Keratinocyte (primary cell): ENCODE measurements at regions not wholly inside any gene's neighbourhood (a gene's known extent, or its start where the extent isn't known, plus 50 kb on each side); places are given as distances from the start of the nearest gene placed in this dataset.

Experiments used
- DNase-seq: peaks from one replicate; pipeline ENCODE4 v3.0.0-alpha.2; 2011; ENCODE audit warnings: low read depth, missing footprints, low spot score
- FAIRE-seq: peaks from 2 replicates; lab custom pipeline; 2011; peaks lifted over from hg19 to GRCh38; lab: Jason Lieb, UNC
- H2AFZ ChIP-seq: 2 replicates; pipeline ENCODE4 v1.6.0; 2012; ENCODE audit warnings: low read length, control low read depth, inconsistent platforms; ENCODE audit not compliant: control insufficient read depth
- H3K27ac ChIP-seq: 2 replicates; pipeline ENCODE4 v1.5.1; 2011; ENCODE audit warnings: low read length; ENCODE audit not compliant: control insufficient read depth, insufficient read depth
- H3K27me3 ChIP-seq: 3 replicates; pipeline ENCODE4 v1.6.0; 2011; ENCODE audit warnings: low read length; ENCODE audit not compliant: control insufficient read depth, insufficient read depth; ENCODE audit errors: extremely low read depth
- H3K36me3 ChIP-seq, 2 experiments: 2 replicates in 1 of 2; 3 replicates in 1 of 2; pipeline ENCODE4 v1.5.1; 2011; ENCODE audit warnings: low read length in 2 of 2, mild to moderate bottlenecking in 1 of 2; ENCODE audit not compliant: control insufficient read depth in 2 of 2, insufficient read depth in 2 of 2; ENCODE audit errors: extremely low read depth in 1 of 2
- H3K4me1 ChIP-seq: 3 replicates; pipeline ENCODE4 v1.5.1; 2011; ENCODE audit warnings: low read length; ENCODE audit not compliant: control insufficient read depth, insufficient read depth; ENCODE audit errors: extremely low read depth
- H3K4me2 ChIP-seq: 3 replicates; pipeline ENCODE4 v1.6.0; 2011; ENCODE audit warnings: low read depth, low read length; ENCODE audit not compliant: control insufficient read depth, insufficient read depth; ENCODE audit errors: extremely low read depth
- H3K4me3 ChIP-seq, 3 experiments: fragments of 200-600 bp in 1 of 3; sonication (generic) in 1 of 3; 2 replicates in 2 of 3; 3 replicates in 1 of 3; pipeline ENCODE4 v1.5.1; 2011 to 2016; ENCODE audit warnings: low read length in 3 of 3, mild to moderate bottlenecking in 3 of 3, control low read depth in 2 of 3, inconsistent platforms in 1 of 3, low read depth in 1 of 3, mixed read lengths in 1 of 3, mixed run types in 1 of 3, moderate library complexity in 1 of 3; ENCODE audit not compliant: control insufficient read depth in 2 of 3, insufficient read depth in 2 of 3; ENCODE audit errors: extremely low read depth in 1 of 3
- H3K79me2 ChIP-seq: 2 replicates; pipeline ENCODE4 v1.6.0; 2012; ENCODE audit warnings: low read length; ENCODE audit not compliant: control insufficient read depth, insufficient read depth
- H3K9ac ChIP-seq: 3 replicates; pipeline ENCODE4 v1.6.0; 2011; ENCODE audit warnings: low read length; ENCODE audit not compliant: control insufficient read depth, insufficient read depth; ENCODE audit errors: extremely low read depth
- H3K9me1 ChIP-seq: 3 replicates; pipeline ENCODE4 v1.6.0; 2011; ENCODE audit warnings: low read length; ENCODE audit not compliant: control insufficient read depth, insufficient read depth; ENCODE audit errors: extremely low read depth
- H3K9me3 ChIP-seq: 2 replicates; pipeline ENCODE4 v1.5.1; 2012; ENCODE audit warnings: low read depth, low read length; ENCODE audit not compliant: control insufficient read depth
- H4K20me1 ChIP-seq: 3 replicates; pipeline ENCODE4 v1.6.0; 2011; ENCODE audit warnings: low read length; ENCODE audit not compliant: control insufficient read depth, insufficient read depth; ENCODE audit errors: extremely low read depth
- CTCF ChIP-seq, 3 experiments: IDR thresholded peaks in 1 of 3; conservative IDR thresholded peaks in 1 of 3; optimal IDR thresholded peaks in 1 of 3; 2 replicates in 2 of 3; 3 replicates in 1 of 3; pipeline versions ENCODE3 to v1.5.1; 2011; ENCODE audit warnings: low read length in 3 of 3, mild to moderate bottlenecking in 3 of 3, moderate library complexity in 2 of 3, control low read depth in 1 of 3, inconsistent platforms in 1 of 3; ENCODE audit not compliant: insufficient read depth in 2 of 3; ENCODE audit errors: extremely low read depth in 1 of 3
- EZH2 ChIP-seq: IDR thresholded peaks from one replicate; pipeline ENCODE4 v1.6.1; 2012; ENCODE audit warnings: inconsistent platforms, mild to moderate bottlenecking, low read length, moderate library complexity
- dilution Hi-C: fragments of 300-500 bp; cut with MboI; formaldehyde crosslinking; loops from one replicate; pipeline ENCODE4 v1.7.0; 2020; ENCODE audit warnings: low sequenced_read_pairs; ENCODE audit not compliant: extremely low pct_ligation_motif_present

GRCh38 chr21:31398574-31398973 lies 54.5 kb upstream of the TIAM1 start:
- Histone ChIP-seq H3K79me2 (no peaks in the 10 kb centered on the region), H3K4me1 (no peaks in the 10 kb centered on the region), H3K27me3 (no peaks in the 10 kb centered on the region), H3K9me3 (no peaks in the 10 kb centered on the region), H4K20me1 (no peaks in the 10 kb centered on the region), H3K9me1 (no peaks in the 10 kb centered on the region), H3K4me3 (no peak overlapping the region), H3K36me3 (no peaks in the 10 kb centered on the region), H2AFZ (no peak overlapping the region), H3K27ac (no peak overlapping the region), H3K4me2 (no peak overlapping the region), H3K9ac (no peak overlapping the region)
- dilution Hi-C loops, result loop anchor here (5.0 kb wide), 1 partner anchor 64 kb away; no protein-coding TSS in a partner anchor
- no peak for TF ChIP-seq CTCF (optimal IDR thresholded peaks at IDR 0.05 in 1 of 3, IDR thresholded peaks at IDR 0.05 in 1 of 3, conservative IDR thresholded peaks at IDR 0.05 in 1 of 3; ENCODE audit: extremely low read depth in 1 of 3, insufficient read depth in 2 of 3, low read length in 3 of 3)
- DNase-seq (no peak), FAIRE-seq (no peak)

GRCh38 chr21:31397939-31398338 lies 53.9 kb upstream of the TIAM1 start:
- dilution Hi-C loops, result loop anchor here (5.0 kb wide), 1 partner anchor 64 kb away; no protein-coding TSS in a partner anchor
- DNase-seq, result no peak
- H2AFZ ChIP-seq, result no peak overlapping the region

More at GRCh38 chr21:31397939-31398338, 53.9 kb upstream of the TIAM1 start:
- no peaks in the 10 kb centered on the region for H4K20me1 ChIP-seq
- no peak overlapping the region for H3K9ac ChIP-seq
- no peak for FAIRE-seq
- no peak overlapping the region for H3K4me3 ChIP-seq
- H3K79me2 ChIP-seq, result no peaks in the 10 kb centered on the region
- no peak overlapping the region for H3K27ac ChIP-seq
- H3K4me2 ChIP-seq, result no peak overlapping the region
- no peak for TF ChIP-seq EZH2
- no peak for TF ChIP-seq CTCF (optimal IDR thresholded peaks at IDR 0.05 in 1 of 3, IDR thresholded peaks at IDR 0.05 in 1 of 3, conservative IDR thresholded peaks at IDR 0.05 in 1 of 3; ENCODE audit: extremely low read depth in 1 of 3, insufficient read depth in 2 of 3, low read length in 3 of 3)
- no peaks in the 10 kb centered on the region for H3K9me3 ChIP-seq
- H3K27me3 ChIP-seq, result no peaks in the 10 kb centered on the region
- H3K36me3 ChIP-seq, result no peaks in the 10 kb centered on the region
- no peaks in the 10 kb centered on the region for H3K9me1 ChIP-seq
- H3K4me1 ChIP-seq, result no peaks in the 10 kb centered on the region
